Pons (tissue), 1 donor: ENCODE measurements at regions not wholly inside any gene's neighbourhood (a gene's known extent, or its start where the extent isn't known, plus 50 kb on each side); places are given as distances from the start of the nearest gene placed in this dataset.

Source experiments
- DNase-seq: peaks from one replicate; pipeline ENCODE4 v3.0.0-alpha.2; 2016; ENCODE audit warnings: low spot score

- no peak for DNase-seq
Measured at GRCh38 chr3:117941756-117942155, 1092.9 kb downstream of the IGSF11 start.

GRCh38 chr3:117954131-117954530 lies 1080.5 kb downstream of the IGSF11 start:
- DNase-seq = no peak

- no peak for DNase-seq
Measured at GRCh38 chr3:117955196-117955595, 1079.5 kb downstream of the IGSF11 start.

DNA sequence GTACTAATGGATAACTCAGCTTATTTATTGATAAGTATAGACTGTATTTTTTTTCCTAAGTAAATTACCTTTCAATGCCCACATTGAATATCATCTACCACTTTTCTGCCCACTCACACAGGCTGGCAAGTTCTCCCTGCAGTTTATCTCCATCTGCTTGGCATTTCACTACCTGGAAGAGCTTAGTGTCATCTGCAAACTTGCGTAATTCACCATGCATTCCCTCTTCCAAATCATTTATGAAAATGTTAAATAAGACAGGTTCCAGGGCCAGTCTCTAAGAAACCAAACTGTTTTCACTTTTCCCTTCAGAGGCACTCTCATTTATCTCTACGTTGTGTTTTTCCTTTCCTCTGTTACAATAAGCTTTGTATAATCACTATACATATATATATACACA lies 1076.6 kb downstream of the IGSF11 start:
- no peak for DNase-seq

- no peak for DNase-seq
Measured at GRCh38 chr3:117962750-117963149, 1071.9 kb downstream of the IGSF11 start.

DNA sequence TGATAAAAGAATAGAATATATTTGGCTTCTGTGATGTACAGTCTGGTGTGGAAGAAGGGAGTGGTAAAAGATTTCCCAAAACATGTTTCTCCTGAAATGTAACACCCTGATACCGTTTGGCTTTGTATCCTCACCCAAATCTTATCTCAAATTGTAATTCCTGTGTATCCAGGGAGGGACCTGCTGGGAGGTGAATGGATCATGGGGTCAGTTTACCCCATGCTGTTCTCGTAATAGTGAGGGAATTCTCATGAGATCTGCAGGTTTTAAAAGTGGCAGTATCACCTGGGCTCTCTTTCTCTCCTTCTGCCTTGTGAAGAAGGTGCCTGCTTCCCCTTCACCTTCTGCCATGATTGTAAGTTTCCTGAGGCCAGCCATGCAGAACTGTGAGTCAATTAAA lies 1070.8 kb downstream of the IGSF11 start:
- no peak for DNase-seq

GRCh38 chr3:117964814-117965213 lies 1069.8 kb downstream of the IGSF11 start:
- no peak for DNase-seq

DNA sequence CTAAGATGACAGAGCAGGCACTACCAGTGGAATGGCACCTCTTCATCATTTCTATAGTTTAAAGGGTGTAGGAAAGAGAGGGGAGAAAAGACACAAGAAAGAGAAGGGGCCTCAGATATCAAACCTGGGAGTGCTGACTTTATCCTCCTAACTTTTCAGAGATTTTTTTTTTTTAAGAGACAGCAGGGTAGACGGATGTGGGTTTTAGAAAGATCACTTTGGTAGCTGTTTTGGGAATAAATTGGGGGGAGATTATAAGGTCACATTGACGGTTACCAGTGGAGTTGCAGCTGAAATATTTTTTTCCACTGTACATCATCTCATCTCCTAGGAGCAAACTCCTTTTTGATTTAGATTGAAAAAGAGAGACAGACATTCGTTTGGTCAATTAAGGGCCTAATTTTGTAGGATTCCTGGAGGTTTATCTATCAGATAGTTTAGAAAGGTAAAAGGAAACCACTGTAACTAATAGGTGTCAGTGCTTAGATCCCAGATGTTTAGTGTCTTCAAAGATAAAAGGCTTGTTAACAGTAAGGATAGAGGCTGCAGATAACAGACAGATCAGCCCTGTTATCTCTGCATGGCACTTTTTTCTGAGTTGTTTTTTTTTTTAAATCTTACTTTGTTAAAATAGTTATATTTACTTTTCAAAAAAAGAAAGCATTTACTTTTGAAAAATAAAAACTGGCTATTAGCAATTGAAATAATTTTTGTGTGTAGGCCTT lies 1057.0 kb downstream of the IGSF11 start:
- no peak for DNase-seq

- DNase-seq = no peak
Measured at GRCh38 chr3:117979466-117979865, 1055.2 kb downstream of the IGSF11 start.

DNA sequence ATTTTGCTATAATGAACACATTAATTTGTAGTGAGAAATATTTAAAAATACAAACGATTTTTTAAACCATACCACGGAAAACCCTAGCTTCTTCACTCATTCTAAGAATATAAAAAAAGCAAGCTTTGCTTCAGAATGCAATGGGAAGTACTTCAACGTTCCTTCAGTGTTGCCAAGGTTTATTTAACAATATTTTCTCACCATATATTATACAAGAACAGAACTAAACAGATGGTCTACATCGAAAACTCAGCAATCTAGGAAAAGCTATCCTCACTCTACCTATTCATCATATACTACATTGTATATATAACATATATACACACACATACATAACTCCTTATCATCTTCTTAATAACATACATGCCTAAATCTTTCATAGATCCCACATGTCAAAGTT lies 1047.4 kb downstream of the IGSF11 start:
- no peak for DNase-seq

GRCh38 chr3:117989982-117990381 lies 1044.7 kb downstream of the IGSF11 start:
- no peak for DNase-seq

- DNase-seq = no peak
Measured at GRCh38 chr3:117990627-117991026, 1044.0 kb downstream of the IGSF11 start.

- DNase-seq = no peak
Measured at GRCh38 chr3:117995842-117996437, 1038.7 kb downstream of the IGSF11 start.

DNA sequence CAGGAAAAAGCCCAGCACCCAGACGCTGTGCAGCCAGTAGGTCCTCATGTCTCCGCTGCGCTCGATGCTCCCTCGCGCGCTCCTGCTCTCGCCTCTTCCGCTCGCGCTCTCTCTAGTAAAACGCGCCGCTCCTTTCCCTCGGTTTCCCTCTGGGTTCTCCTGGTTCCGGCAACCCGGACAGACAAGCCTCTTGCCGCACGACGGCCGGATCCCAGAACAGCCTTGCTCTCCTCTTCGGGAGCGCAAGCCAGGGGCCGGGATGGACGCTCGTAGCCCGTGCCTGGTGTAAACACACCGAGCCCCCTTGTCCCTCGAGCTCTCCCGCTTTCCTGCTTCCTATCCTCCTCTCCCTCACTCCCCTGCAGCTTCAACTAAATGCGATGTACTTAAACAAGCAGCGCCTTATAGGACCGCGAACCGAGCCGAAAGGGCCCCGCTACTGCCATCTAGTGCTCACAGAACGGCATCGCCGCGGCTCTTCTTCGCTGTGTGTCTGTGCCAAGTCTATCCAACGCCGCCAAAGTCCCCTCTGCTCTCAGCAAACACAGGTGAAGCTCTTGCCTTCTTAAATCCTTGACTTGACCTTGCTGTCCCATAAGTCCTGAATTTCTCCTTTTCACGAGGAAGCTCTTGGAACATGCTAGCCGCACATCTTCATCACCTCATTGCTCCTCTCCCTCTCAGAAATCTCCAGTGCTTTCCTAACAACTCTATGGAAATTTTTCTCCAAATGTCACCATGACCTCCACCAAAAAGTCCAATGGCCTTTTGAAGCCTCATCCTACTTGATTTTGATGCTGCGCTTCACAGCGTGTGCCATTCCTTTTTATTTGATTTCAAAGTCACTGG lies 1037.2 kb downstream of the IGSF11 start:
- peak; percentile 89 for DNase-seq

DNA sequence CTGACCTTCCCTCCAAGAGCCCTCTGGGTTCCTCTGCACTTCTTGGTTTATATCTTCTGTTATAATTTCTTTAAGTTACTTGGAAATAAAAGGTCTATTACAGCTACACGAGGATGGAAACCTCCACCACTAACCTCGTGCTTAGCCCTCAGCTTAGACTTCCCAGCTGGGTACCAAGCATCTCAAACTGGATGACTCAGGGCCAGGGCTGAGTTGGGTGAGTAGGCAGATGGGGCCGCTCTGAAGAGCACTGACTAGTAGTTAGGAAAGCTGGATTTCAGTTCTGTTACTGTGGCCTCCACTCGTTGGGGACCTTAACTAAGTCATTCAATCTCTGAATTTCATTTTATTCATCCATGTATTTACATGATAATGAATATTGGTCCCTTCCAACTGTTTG lies 1036.6 kb downstream of the IGSF11 start:
- no peak for DNase-seq

DNA sequence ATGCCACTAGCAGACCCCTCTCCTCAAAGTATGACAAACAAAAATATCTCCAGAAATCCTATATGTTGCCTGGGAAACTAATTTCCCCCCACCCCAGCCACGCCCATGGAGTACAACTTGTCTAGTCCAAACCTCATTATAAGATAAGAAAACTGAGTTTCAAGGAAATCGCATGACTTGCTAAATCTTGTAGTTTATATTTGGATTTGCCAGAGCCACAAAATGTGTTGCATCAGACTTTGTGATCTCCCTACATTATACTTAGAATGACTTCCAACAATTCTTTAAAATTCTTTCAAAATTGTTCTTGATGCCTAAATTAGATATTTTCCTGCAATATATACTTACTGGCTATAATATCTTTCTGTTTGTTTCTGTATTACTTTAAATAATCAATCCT lies 1034.4 kb downstream of the IGSF11 start:
- no peak for DNase-seq

DNA sequence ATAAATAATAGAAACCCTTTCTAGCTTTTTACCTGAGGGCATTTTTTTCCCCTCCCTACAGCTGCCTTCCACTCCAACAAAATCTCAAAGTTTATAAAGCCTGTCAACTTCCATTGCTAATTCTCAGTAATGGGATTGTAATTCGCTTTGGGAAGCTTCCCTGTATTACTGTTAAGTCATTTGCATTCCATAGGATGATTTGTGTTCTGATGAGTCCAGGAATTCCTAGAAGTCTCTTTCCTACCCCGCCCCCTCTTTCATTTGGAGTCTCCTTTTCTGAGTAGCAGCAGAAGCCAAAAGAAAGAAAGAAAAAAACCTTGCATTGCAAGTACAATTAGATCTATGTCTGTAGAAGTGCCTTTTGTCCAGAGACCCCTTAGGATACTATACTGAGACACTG lies 1033.3 kb downstream of the IGSF11 start:
- no peak for DNase-seq

- no peak for DNase-seq
Measured at GRCh38 chr3:118011910-118012309, 1022.7 kb downstream of the IGSF11 start.

GRCh38 chr3:118029049-118029448 lies 1005.6 kb downstream of the IGSF11 start:
- DNase-seq = no peak

DNA sequence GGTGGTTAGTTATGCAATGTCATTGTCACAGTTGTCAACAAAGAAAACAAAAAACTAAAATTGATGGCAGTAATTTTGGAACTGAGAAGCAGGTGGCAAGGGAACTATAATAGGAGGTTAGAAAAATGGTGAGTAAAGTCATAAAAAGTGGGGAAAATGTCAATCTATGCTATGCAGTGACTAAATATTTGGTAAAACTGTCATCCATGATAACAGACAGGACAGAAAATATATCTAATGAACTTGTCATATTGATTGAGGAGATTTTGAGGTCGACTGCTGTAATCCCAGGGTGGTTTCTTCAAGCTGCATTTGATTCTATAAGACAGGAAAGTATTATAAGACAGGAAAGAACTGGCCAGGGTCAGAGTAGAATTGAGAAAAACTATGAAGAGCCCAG lies 998.4 kb downstream of the IGSF11 start:
- DNase-seq = no peak

- no peak for DNase-seq
Measured at GRCh38 chr3:118055381-118055780, 979.3 kb downstream of the IGSF11 start.

GRCh38 chr3:118057086-118057485 lies 977.6 kb downstream of the IGSF11 start:
- no peak for DNase-seq

- DNase-seq = no peak
Measured at GRCh38 chr3:118059096-118059495, 975.5 kb downstream of the IGSF11 start.
